K562 (cell line): ENCODE measurements at regions not wholly inside any gene's neighbourhood (a gene's known extent, or its start where the extent isn't known, plus 50 kb on each side); places are given as distances from the start of the nearest gene placed in this dataset.
A peak's percentile ranks its signal among the peaks of the same experiment; 100 is the strongest.

Source experiments
- CLOCK ChIP-seq: fragments of 250-450 bp; sonication (Bioruptor Pico); IDR thresholded peaks from 2 replicates; pipeline ENCODE4 v1.4.0; 2020; ENCODE audit warnings: mild to moderate bottlenecking, moderate library complexity, borderline replicate concordance
- DEAF1 ChIP-seq: fragments of 450-650 bp; formaldehyde crosslinking; IDR thresholded peaks from 2 replicates; pipeline ENCODE4 v1.4.0; 2020; ENCODE audit warnings: mild to moderate bottlenecking, moderate library complexity
- FOXK2 ChIP-seq, 2 experiments: fragments of 450-650 bp; IDR thresholded peaks in 1 of 2; conservative IDR thresholded peaks in 1 of 2; 2 replicates each; pipeline ENCODE4 v1.6.1; 2016; ENCODE audit warnings: low read depth in 2 of 2, mild to moderate bottlenecking in 1 of 2
- MTF1 ChIP-seq: fragments of 250-450 bp; sonication (Bioruptor Pico); IDR thresholded peaks from 2 replicates; pipeline ENCODE4 v1.9.0; 2021; ENCODE audit warnings: moderate library complexity, mild to moderate bottlenecking, inconsistent platforms, borderline replicate concordance
- ZNF23 ChIP-seq: fragments of 250-450 bp; sonication (Bioruptor Pico); IDR thresholded peaks from 2 replicates; pipeline ENCODE4 v1.4.0; 2020; ENCODE audit warnings: mild to moderate bottlenecking
- ZNF318 ChIP-seq, 2 experiments: fragments of 450-650 bp; IDR thresholded peaks; 2 replicates each; pipeline ENCODE4 v1.6.1; 2016; ENCODE audit warnings: mild to moderate bottlenecking in 2 of 2, borderline replicate concordance in 1 of 2, low read depth in 1 of 2, moderate library complexity in 1 of 2
- ZNF511 ChIP-seq: sonication (generic); formaldehyde crosslinking; IDR thresholded peaks from 2 replicates; pipeline ENCODE4 v1.8.0; 2022; ENCODE audit warnings: mild to moderate bottlenecking, missing genetic modification reagents

- no peak for TF ChIP-seq MTF1
- no peak for TF ChIP-seq DEAF1
- no peak for TF ChIP-seq ZNF511 (CRISPR knock-in tag)
- no peak for TF ChIP-seq ZNF318 (IDR thresholded peaks at IDR 0.05; ENCODE audit: borderline replicate concordance in 1 of 2, low read depth in 1 of 2)
- TF ChIP-seq CLOCK (CRISPR knock-in tag), result no peak
- no peak for TF ChIP-seq ZNF23 (CRISPR knock-in tag)
- 0 out of 4 replicates have a peak, but pooled peaks of 1 of the 2 experiments have one; percentile 36 for TF ChIP-seq FOXK2 (conservative IDR thresholded peaks at IDR 0.05 in 1 of 2, IDR thresholded peaks at IDR 0.05 in 1 of 2; ENCODE audit: low read depth in 2 of 2)
Observed at GRCh38 chr2:38474715-38475566, 97.9 kb upstream of the ATL2 start (continued).
